ENCODE measurements at regions not wholly inside any gene's neighbourhood (a gene's known extent, or its start where the extent isn't known, plus 50 kb on each side); places are given as distances from the start of the nearest gene placed in this dataset.

DNA sequence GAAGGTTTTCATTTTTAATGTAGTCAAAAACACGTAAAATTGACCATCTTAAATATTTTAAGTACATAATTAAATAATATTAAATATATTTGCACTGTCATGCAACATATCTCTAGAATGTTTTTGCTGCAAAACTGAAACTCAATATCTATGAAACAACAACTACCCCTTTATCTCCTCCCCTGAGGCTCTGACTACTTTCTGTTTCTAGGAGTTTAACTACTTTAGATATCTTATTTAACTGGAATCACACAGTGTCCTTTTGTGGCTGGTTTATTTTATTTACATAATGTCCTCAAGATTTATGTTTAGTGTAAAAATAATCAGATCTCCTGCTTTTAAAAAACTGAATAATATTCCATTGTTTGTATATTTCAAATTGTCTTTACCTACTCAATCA lies 2003.9 kb downstream of the TP53TG3F start:
- no peak overlapping the region for H3K27ac ChIP-seq
- H3K36me3 ChIP-seq: no peaks in the 10 kb centered on the region
- H3K27me3 ChIP-seq: no peaks in the 10 kb centered on the region
- H3K9me3 ChIP-seq: peaks cover 0 to 1% (median 0%) of the 10 kb centered on the region in 4 donors
- WGBS, 2 donors: 23 to 24% methylated on average over 1 of the region's 1 CpG
- no peak for DNase-seq
- TF ChIP-seq POLR2A (IDR thresholded peaks at IDR 0.05) (no peak), POLR2AphosphoS5 (IDR thresholded peaks at IDR 0.05) (no peak), EP300 (IDR thresholded peaks at IDR 0.05) (no peak)
- TF ChIP-seq, protein P1, sequence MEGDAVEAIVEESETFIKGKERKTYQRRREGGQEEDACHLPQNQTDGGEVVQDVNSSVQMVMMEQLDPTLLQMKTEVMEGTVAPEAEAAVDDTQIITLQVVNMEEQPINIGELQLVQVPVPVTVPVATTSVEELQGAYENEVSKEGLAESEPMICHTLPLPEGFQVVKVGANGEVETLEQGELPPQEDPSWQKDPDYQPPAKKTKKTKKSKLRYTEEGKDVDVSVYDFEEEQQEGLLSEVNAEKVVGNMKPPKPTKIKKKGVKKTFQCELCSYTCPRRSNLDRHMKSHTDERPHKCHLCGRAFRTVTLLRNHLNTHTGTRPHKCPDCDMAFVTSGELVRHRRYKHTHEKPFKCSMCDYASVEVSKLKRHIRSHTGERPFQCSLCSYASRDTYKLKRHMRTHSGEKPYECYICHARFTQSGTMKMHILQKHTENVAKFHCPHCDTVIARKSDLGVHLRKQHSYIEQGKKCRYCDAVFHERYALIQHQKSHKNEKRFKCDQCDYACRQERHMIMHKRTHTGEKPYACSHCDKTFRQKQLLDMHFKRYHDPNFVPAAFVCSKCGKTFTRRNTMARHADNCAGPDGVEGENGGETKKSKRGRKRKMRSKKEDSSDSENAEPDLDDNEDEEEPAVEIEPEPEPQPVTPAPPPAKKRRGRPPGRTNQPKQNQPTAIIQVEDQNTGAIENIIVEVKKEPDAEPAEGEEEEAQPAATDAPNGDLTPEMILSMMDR (IDR thresholded peaks at IDR 0.05): no peak
- no peak overlapping the region for H3K4me3 ChIP-seq
- intact Hi-C loops (cut with DNase I): no loop called here
- no peaks in the 10 kb centered on the region for H3K4me1 ChIP-seq

DNA sequence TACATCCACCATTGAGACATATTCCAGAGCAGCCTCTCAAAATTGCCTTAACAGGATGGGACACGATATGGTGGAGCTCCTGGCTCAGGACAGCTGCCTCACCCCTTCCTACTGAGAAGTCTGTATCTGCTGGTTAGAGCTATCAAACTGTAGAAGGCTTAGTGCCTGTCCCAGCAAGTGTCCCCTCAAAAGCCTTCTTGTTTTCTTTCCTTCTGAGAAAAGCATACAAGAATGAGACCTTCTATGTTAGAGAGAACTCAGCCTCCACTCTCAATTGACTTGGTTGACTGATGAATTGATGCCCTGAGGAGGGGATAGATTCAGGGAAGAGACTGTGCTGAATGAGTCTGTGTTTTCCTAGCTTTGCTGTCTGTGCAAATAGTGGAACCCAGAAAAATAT lies 2020.9 kb downstream of the TP53TG3F start:
- no peaks in the 10 kb centered on the region for H3K27me3 ChIP-seq
- peaks cover 0 to 2% (median 0%) of the 10 kb centered on the region in 4 donors for H3K9me3 ChIP-seq
- H3K4me1 ChIP-seq: no peaks in the 10 kb centered on the region
- H3K36me3 ChIP-seq: no peaks in the 10 kb centered on the region
- WGBS, 2 donors: 15 to 16% methylated on average over 1 of the region's 1 CpG
- intact Hi-C loops (cut with DNase I): no loop called here
- H3K27ac ChIP-seq: no peak overlapping the region
- no peak for DNase-seq
- H3K4me3 ChIP-seq: no peak overlapping the region
- TF ChIP-seq POLR2AphosphoS5 (IDR thresholded peaks at IDR 0.05) (no peak), POLR2A (IDR thresholded peaks at IDR 0.05) (no peak), EP300 (IDR thresholded peaks at IDR 0.05) (no peak)
- TF ChIP-seq, protein P1 (IDR thresholded peaks at IDR 0.05): no peak

DNA sequence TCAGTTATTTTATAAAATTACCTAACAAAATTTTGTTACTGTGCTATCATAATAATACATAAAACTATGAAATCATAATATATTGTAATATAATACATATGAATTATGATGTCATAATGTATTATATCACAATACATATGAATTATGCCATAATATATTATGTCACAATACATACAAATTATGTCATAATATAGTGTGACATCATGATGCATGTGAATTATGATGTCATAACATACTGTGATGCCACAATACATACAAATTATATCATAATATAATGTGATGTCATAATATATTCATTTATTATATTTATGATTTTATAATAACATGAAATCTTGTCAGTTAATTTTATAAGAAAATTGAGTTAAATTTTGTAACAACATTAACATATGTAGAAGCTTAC lies 2021.6 kb downstream of the TP53TG3F start:
- Histone ChIP-seq H3K4me1 (no peaks in the 10 kb centered on the region), H3K9me3 (peaks cover 0 to 7% (median 0%) of the 10 kb centered on the region in 4 donors), H3K27me3 (no peaks in the 10 kb centered on the region), H3K36me3 (no peaks in the 10 kb centered on the region), H3K27ac (no peak overlapping the region), H3K4me3 (no peak overlapping the region)
- TF ChIP-seq, protein P1 (IDR thresholded peaks at IDR 0.05): no peak
- no peak for TF ChIP-seq EP300 (IDR thresholded peaks at IDR 0.05)
- no peak for TF ChIP-seq POLR2AphosphoS5 (IDR thresholded peaks at IDR 0.05)
- no peak for TF ChIP-seq POLR2A (IDR thresholded peaks at IDR 0.05)
- intact Hi-C loops (cut with DNase I): no loop called here
- DNase-seq: no peak

DNA sequence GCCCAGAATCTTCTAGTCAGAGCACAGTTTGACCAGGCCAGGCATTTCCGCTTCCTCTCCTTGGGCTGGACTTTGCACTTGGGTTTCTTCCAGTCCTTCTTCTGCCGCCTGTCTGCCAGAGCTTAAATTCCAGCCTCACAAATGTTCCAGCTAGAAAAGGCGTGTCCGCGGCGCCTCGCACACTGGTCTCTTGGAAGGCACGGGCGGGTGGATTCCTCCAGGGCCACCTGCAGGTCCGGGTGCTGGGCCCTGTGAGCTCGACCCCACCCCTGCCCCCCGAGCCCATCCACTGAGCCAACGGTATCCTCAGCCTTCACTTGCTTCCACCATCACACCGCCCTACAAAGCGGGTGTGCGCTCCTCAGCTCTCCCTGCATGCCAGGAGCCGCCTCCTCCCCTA lies 2026.5 kb downstream of the TP53TG3F start:
- intact Hi-C loops (cut with DNase I): no loop called here
- DNase-seq: no peak
- Histone ChIP-seq H3K4me3 (no peak overlapping the region), H3K9me3 (peaks cover 0 to 6% (median 0%) of the 10 kb centered on the region in 4 donors), H3K4me1 (no peaks in the 10 kb centered on the region), H3K36me3 (no peaks in the 10 kb centered on the region), H3K27me3 (no peaks in the 10 kb centered on the region), H3K27ac (no peak overlapping the region)
- TF ChIP-seq POLR2A (IDR thresholded peaks at IDR 0.05): no peak
- TF ChIP-seq POLR2AphosphoS5 (IDR thresholded peaks at IDR 0.05): no peak
- WGBS, 2 donors: 85 to 88% methylated on average over 17 of the region's 17 CpGs

DNA sequence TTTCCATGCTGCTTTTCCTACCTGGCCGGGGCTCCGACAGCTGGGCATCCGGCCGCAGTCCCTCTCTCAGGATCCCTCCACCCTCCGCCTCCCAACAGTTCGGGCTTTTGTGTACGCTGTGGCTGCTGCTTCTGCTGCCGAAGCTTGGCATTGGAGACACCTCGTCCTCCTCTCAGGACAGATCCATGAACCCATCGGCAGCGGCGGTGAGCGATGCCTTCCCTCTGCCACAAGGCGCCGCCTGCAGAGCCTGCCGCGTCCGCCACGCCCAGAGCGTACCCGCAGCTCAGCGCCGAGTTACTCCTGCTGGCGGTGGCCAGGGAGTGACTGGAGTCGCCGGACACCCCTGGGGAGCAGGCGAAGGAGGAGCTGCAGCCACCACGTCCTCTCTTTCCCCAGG lies 2032.8 kb downstream of the TP53TG3F start:
- TF ChIP-seq POLR2AphosphoS5 (IDR thresholded peaks at IDR 0.05) (no peak), POLR2A (IDR thresholded peaks at IDR 0.05) (no peak), EP300 (IDR thresholded peaks at IDR 0.05) (no peak)
- TF ChIP-seq, protein P1 (IDR thresholded peaks at IDR 0.05): no peak
- intact Hi-C loops (cut with DNase I): no loop called here
- WGBS, 2 donors: 65 to 76% methylated on average over 28 of the region's 28 CpGs
- Histone ChIP-seq H3K27ac (no peak overlapping the region), H3K27me3 (no peaks in the 10 kb centered on the region), H3K4me1 (no peaks in the 10 kb centered on the region), H3K4me3 (no peak overlapping the region), H3K9me3 (peaks cover 0 to 4% (median 0%) of the 10 kb centered on the region in 4 donors), H3K36me3 (no peaks in the 10 kb centered on the region)
- DNase-seq: no peak

Measured in sigmoid colon (tissue), 6 donors.